HG03520 (cell line): ENCODE measurements at regions not wholly inside any gene's neighbourhood (a gene's known extent, or its start where the extent isn't known, plus 50 kb on each side); places are given as distances from the start of the nearest gene placed in this dataset.
A peak's percentile ranks its signal among the peaks of the same experiment; 100 is the strongest.
"Not testable (repeated sequence)": the region's sequence is repeated elsewhere in the genome, so short reads cannot be mapped to it uniquely, and the experiment has no call there.

Experiments
- ATAC-seq: cut with Tn5 transposase; IDR thresholded peaks from one replicate; pipeline ENCODE4 v1.9.1; 2021; ENCODE audit warnings: mild to moderate bottlenecking, moderate library complexity; ENCODE audit not compliant: unreplicated experiment

- no peak for ATAC-seq
Observed at GRCh38 chr12:16881986-16882570, 276.1 kb upstream of the LMO3 start.

DNA sequence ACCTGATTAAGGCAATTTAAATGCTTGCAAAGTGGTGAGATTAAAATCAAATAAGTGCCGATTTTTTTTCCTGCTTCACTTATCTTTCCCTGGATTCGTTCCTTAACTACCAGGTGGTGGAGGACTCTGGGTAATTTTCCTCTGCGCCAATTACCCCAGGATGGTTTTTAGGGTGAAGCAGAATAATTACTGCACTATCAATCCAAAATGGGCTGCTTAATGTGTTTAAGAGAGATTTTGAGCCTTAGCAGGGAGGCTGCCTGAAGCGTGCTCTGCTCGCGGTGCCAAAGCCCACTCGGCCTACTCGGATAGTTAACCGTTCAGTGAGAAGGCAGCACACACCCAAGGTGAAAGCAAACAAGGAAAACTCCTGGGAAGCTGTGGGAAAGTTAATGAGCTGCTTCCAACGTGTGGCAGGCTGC lies 274.9 kb upstream of the LMO3 start:
- ATAC-seq, result no peak

- ATAC-seq, result no peak
Observed at GRCh38 chr12:16870845-16871244, 264.9 kb upstream of the LMO3 start.

DNA sequence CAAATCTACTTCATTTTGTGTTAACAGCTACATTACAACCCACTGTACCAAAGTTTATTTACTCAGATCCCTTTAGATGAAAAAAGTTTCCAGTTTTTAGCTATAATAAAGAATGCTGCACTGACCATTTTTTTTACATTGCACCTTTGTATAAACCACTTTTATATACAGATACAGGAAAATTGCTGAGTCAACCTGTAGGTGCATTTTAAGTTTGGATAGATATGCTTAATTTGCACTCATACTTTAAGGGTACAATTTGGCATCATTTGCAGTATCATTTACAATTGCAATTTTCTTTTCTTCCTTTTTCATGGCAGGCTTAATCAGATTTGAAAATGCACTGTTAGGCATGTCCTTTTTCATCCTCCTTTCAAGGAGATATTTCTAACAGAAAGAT lies 257.8 kb upstream of the LMO3 start:
- ATAC-seq, result no peak

GRCh38 chr12:16857456-16857923 lies 251.5 kb upstream of the LMO3 start:
- ATAC-seq, result peak; percentile 95

GRCh38 chr12:16854465-16854864 lies 248.5 kb upstream of the LMO3 start:
- no peak for ATAC-seq

DNA sequence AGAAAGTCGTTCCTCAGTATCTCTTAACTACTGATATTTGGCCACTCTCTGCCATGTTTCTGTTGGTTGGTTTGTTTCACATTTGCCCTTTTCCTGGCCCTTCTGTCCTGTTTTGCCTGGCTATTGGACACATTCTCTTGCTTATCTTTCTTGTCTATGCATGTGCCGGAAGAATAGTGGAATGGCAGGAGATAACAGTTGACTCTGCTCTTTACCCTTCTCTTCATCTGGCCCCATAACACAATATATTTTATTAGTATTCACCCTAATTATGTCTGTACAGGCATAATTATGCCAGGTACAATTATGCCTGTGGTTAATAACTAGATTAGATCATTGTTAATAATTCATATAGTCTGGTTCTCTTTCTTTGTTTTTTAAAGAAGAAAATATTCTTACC lies 243.5 kb upstream of the LMO3 start:
- no peak for ATAC-seq

GRCh38 chr12:16844875-16845274 lies 238.9 kb upstream of the LMO3 start:
- ATAC-seq, result no peak

- ATAC-seq, result peak; percentile 87
Observed at GRCh38 chr12:16833376-16834015, 227.5 kb upstream of the LMO3 start.

DNA sequence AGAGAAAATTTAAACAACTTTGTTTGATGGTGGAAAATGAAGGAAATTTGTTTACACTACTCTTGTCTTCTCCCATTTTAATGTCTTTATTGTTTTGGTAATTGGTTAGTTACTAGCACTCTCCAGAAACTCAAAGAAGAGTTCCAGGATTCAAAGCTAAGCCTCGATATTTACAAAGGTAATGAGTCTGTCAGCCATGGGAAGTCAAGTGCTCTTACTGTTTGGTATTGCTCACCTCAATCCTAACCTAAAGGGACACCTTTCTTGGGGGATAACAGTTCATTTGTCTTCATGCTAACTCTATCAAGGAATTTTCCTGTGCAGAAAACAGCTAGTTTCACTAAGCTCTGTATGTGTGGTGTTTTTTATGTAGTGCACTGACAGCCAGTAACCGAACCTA lies 222.9 kb upstream of the LMO3 start:
- ATAC-seq, result no peak

DNA sequence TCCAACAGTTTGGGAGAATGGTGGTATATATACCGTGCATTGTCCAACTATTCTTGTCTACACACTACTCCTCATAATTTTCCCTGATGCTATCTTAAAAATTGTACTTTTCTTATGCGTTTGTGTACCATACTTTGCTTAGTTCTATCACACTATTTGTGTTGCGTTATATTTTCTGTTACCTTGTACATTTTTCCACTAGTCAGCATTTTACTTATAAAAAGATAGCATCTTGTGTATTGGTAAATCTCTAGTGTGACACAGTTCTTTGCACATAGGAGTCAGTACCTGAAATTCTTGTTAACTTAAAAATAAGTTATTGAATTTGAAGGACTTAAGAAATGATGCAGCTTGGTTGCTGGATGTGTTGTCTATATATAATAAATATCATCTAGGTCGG lies 201.8 kb upstream of the LMO3 start:
- no peak for ATAC-seq

DNA sequence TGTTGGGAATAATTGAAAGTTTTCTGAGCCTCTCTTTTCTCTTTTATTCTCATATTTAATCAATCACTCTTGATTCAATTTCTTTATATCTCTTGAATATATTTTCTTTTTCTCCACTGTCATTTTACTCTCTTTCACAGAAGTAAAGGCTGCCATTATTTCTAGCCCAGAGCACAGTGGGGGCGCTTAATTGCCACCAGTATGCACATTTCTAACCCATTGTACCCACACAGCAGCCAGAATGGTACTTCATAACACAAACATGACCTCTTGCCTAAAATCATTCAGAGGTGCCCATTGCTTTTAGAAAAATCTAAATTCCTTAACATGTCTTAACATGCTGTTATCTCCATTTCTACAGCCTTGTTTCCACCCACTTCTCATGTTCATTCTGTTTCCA lies 190.2 kb upstream of the LMO3 start:
- ATAC-seq, result no peak

DNA sequence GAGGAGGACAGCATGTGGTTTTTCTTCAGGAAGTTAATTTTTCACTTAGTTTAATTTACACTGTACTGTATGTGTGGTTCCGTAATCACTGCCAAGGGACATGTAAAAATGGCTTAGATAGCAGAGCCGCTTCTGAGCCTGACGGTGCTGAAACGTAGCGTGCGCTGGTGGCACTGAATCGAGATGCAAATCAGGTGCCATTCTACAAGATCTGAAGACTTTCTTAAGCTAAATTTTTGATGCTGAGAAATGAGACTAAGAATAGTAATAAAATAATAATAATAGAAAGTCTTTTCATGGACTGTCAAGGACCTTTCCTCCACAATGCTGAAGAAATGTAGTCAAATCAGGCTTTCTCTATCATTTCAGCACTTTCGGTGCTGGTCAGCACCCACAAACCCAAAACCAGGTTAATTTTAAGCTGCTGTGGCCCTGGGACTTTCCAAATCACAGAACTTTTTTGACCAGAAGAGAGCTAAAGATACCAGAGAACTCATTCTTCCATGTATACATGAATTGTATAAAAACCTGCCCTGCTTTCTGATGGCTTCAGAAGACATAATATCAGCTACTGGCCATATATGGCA lies 183.3 kb upstream of the LMO3 start:
- ATAC-seq, result no peak

DNA sequence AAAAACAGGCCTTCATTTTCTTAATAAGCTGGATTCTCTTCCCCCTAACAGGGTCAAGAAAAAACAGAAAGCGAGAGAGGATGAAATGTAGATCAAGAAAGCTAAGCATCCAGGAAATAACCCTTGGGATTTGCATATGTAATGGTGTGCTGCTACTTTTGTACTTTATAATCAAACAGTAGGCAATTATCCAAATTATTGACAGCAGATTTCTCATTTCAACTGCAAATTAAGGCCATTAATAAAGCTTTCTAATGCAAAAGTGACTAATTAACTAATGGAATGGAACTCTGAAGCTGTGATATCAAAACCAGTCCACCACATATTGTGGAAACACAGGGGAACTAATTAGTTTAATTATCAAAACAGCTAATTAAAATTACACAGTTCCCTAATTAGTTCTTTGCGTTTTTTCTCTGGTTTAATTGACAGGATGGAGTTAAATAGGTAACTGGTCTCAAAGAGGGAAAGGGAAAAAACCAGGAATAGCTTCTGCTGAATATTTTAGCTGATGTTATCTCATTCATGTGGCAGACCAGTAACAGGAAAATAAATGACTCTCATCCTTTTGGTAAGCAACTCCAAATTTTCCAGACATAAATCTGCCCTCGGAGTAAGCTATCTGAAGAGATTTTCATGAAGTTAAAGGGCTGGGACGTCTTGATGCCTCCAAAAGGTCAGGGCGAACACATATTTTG lies 182.7 kb upstream of the LMO3 start:
- no peak for ATAC-seq

DNA sequence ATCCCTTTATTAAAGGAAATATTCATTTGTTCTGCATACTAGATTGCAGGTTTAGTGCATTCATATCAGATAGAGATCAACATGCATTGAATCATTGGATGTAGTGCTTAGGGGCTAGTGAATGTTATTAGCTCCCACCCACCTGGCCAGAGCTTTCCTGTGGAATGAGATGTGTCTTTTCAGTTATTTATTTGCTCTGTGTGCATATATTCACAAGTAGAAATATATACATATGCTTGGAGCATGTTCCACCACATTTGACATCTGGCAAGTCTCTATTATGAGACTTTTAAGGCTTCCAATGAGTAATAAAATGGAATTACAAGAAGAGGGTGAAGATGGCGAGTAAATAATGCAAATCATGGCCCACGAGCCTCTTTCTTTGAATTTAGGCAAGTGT lies 180.0 kb upstream of the LMO3 start:
- no peak for ATAC-seq

DNA sequence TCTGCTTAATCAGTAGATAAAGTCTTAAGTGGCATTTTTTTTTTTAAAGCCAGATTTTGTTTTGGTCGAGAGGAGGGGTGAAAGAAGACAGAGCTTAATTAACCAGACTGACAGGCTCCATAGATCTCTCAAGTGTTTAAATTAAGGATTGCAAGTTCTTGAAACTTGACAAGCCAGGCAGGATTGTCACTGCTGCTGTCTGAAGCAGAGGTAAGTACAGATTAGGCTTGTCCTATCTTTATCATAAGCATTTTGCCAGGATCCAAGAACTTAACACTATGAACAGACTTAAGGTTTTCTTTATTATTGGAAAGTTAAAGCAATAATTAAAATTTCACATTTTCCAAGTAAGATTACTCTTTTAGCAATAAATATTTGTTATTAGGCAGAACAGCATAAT lies 179.6 kb upstream of the LMO3 start:
- no peak for ATAC-seq

GRCh38 chr12:16769129-16769528 lies 163.2 kb upstream of the LMO3 start:
- ATAC-seq, result not testable (repeated sequence)

- no peak for ATAC-seq
Observed at GRCh38 chr12:16766736-16767135, 160.8 kb upstream of the LMO3 start.

DNA sequence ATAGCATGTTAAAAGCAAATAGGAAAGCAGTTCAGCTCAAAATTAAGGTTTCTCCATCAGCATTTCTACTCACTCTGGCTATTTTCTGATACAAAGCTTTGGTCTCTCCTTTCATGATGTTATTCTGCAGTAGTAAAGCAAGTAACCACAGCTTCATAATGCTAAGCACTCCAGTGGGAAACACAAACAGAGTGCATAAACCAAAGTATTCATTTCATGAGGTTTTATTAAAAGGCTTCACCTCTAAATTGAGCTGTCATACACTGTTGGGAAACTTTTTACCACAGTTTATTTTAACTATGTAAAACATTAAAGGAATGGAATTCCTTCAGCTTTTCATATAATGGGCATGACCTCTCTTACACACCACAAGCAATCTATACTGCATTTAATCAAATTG lies 157.9 kb upstream of the LMO3 start:
- ATAC-seq, result no peak

- no peak for ATAC-seq
Observed at GRCh38 chr12:16756833-16757555, 151.0 kb upstream of the LMO3 start.

- ATAC-seq, result no peak
Observed at GRCh38 chr12:16730772-16731171, 124.8 kb upstream of the LMO3 start.
